Ureter (tissue), 1 donor: ENCODE measurements at regions not wholly inside any gene's neighbourhood (a gene's known extent, or its start where the extent isn't known, plus 50 kb on each side); places are given as distances from the start of the nearest gene placed in this dataset.
"Not testable (repeated sequence)": the region's sequence is repeated elsewhere in the genome, so short reads cannot be mapped to it uniquely, and the experiment has no call there.

ENCODE experiments used
- DNase-seq: peaks from one replicate; pipeline ENCODE4 v3.0.0-alpha.2; 2020; ENCODE audit warnings: low spot score
- donor health status: DM: yes; HTN: yes; CAD: no.

DNA sequence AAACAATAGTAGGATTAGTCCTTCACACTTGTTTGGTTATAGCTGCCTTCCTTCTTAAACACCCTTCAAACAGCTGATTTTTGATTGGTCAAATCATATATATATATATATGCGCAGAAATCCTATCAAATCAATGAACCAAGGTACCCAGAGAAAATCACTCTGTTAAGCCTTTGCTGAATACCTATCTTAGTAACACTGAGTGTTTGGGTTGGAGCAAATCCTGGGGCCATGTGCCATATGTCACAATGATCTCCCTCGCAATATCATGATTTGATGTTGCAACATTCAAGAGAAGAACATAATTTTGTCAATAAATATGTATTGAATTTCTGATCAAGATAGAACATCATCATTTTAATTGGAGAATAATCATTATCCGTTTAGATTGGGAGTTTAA, 795.6 kb downstream of the REEP3 start:
- no peak for DNase-seq

- no peak for DNase-seq
Measured at GRCh38 chr10:64320448-64320847, 799.2 kb downstream of the REEP3 start.

- DNase-seq, result no peak
Measured at GRCh38 chr10:64329510-64329909, 808.3 kb downstream of the REEP3 start.

- DNase-seq, result no peak
Measured at GRCh38 chr10:64332551-64332950, 811.4 kb downstream of the REEP3 start.

DNA sequence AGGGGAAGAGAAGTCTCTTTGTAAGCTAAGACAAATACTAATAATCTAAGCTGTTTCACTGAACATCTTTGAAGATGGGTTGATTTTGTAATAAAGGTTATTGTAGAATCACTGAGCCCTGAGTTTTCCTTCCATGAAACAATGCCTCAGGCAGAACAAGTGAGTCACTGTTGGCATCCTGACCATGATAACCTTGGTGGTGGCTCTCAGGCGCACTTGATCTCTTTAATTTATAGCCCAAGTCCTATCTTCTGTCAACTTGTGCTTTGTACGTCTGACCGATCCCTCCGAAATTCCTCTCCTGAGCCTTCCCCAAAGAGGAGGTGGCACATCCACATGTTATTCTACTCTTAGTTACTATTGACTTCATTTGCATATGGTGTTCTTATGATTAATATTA, 812.9 kb downstream of the REEP3 start:
- DNase-seq, result no peak

DNA sequence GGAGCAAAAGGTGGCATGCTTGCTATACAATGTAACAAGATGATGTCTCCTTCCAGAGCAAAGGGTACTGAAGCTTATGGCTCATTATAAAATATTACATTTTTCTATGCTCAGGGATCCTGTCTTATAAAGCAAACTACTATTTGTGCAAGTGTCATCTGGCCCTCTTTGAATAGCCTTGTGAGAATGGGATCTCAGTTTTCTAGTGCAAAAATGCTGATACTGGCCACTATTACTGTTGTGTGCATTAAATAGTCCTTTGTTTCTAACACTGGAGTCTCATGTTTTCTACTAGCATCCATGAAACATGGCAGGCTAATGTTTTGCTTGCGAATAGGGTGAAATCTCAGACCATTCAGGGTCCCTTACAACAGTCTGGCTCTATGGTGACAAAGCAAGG, 823.0 kb downstream of the REEP3 start:
- no peak for DNase-seq

GRCh38 chr10:64345856-64346255, 824.7 kb downstream of the REEP3 start:
- no peak for DNase-seq

- DNase-seq, result no peak
Measured at GRCh38 chr10:64346389-64346788, 825.2 kb downstream of the REEP3 start.

- DNase-seq, result no peak
Measured at GRCh38 chr10:64350665-64351064, 829.5 kb downstream of the REEP3 start.

GRCh38 chr10:64358907-64359306, 837.7 kb downstream of the REEP3 start:
- no peak for DNase-seq

DNA sequence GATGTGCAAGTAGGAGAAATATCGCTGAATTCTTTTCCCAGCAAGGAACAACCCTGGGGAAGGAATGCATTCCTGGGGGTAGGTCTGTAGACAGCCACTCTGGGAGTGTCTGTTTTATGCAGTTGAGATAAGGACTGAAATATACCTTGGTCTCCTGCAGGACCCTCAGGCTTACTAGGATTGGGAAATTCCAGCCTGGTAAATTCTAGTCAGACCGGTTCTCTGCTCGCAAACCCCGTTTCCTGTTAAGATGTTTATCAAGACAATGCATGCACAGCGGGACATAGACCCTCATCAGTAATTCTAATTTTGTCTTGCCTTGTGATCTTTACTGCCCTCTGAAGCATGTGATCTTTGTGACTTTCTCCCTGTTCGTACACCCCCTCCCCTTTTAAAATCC, 839.0 kb downstream of the REEP3 start:
- DNase-seq, result not testable (repeated sequence)

- no peak for DNase-seq
Measured at GRCh38 chr10:64363687-64364086, 842.5 kb downstream of the REEP3 start.

- DNase-seq, result no peak
Measured at GRCh38 chr10:64365663-64366062, 844.5 kb downstream of the REEP3 start.

DNA sequence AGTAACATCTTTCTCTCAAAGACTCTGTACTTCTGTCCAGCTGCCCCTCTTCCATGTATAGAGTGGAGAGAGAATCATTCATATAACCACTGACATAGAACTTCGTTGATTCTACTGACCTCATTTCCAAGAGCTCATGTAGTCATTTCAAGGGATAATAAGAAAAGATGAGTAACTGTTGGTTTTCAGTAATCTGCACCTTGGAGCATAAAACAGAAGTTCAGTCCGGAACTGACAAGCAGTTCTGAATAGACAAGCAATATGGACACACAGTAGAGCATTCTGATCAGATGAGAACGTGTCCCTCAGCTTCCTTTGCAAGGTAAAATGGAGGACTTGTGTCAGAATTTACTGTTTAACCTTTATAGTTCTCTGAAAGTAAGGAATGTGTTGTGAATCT, 847.1 kb downstream of the REEP3 start:
- DNase-seq, result no peak

GRCh38 chr10:64369885-64370773, 848.9 kb downstream of the REEP3 start:
- DNase-seq, result no peak

- DNase-seq, result no peak
Measured at GRCh38 chr10:64374346-64374745, 853.1 kb downstream of the REEP3 start.

DNA sequence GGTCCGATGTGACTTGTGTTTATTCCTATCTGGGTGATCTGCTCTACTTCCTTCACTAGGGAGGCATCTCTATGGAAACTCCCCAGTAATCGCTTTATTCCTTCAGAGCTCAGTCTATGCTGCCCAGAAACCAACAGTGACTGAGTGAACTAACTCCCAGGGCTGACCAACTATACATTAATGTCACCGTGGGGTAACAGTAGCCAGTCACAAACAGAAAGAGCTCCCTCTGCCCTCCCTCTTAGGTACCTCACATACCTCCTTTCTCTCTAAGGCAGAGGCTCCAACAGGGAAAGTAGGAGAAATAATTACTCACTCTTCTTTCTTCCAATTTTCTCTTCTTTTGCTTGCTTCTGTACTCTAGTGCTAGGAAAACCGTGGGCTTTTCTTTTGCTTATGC, 855.0 kb downstream of the REEP3 start:
- no peak for DNase-seq

GRCh38 chr10:64379898-64380297, 858.7 kb downstream of the REEP3 start:
- DNase-seq, result no peak

DNA sequence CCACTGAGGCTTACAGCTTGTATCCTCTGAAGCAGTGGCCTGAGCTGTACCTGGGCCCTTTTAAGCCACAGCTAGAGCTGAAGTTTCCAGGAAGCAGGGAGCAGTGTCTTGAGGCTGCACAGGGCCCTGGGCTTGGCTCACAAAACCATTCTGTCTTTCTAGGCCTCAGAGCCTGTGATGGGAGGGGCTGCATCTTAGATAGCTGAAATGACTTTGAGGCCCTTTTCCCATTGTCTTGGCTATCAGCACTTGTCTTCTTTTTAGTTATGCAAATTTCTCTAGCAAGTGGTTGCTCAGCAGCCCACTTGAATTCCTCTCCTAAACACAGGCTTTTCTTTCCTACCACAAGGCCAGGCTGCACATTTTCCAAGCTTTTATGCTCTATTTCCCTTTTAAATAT, 864.2 kb downstream of the REEP3 start:
- DNase-seq, result no peak

DNA sequence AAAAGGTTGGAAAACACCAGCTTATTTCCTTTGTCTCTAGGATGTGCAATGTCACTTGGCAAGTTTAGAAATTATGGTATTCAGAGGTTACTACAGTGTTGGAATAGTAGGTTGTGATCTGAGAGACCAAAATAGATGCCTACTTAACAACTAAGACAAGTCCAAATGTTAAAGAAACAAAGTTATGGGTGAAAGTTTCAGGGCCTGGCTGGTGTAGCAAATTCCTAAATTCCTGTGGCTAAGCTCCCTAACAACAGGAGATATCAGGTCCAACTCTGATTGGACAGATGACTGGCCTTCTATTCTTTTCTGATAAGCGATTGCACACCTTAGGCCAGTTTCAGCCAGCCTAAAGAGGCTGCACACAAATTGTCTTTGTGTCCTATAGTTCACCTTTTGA, 873.5 kb downstream of the REEP3 start:
- no peak for DNase-seq

GRCh38 chr10:64396105-64396708, 875.0 kb downstream of the REEP3 start:
- no peak for DNase-seq

DNA sequence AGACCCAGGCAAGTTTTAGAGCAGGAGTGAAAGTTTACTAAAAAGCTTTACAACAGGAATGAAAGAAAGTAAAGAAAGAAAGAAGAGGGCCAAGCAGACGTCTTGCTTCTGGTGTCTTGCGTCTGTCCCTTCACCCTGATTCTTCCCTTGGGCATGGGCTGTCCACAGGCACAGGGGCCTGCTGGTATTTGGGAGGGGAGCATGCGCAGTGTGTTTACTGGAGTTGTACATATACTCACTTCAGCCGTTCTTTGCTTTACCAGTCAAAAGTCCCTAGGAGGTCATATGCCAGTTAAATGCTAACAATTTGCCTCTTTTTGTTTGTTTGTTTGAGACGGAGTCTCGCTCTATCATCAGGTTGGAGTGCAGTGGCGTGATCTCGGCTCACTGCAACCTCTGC, 875.9 kb downstream of the REEP3 start:
- no peak for DNase-seq

DNA sequence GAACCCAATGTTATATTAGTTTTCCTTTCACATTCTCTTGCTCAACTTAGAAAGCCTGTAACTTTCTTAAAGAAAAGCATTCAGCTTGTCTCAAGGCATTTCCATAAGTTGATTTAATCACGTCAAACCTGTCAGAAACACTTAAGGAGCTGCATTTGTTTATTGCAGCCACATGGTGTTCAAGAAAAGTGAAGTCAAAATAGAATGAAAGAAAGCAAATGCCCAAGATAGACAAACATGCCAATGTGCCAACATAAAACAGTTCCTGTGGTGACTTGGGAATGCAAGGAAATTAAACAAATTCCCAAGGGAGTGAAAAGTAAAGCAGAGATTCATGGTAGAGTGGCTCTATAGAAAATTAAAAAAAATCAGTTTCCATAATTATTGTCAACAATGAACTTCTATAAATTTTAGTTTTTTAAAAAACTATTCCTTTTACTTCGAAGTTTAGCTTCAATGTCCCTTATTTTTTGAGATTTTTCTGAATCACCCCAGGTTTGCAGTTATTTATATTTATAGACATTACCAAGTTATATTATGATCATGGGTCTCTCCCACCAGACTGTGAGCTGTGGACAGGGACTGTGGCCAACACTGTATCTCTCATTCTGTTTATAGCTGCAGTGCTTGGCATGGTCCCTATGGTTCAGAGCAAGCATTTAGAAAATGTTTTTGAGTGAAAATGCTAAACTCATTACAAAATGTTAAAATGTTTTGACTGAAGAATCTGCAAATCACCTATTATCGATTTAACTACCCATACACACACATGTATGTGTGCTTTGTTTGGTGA, 887.4 kb downstream of the REEP3 start:
- no peak for DNase-seq
